ENCODE measurements at regions not wholly inside any gene's neighbourhood (a gene's known extent, or its start where the extent isn't known, plus 50 kb on each side); places are given as distances from the start of the nearest gene placed in this dataset.

DNA sequence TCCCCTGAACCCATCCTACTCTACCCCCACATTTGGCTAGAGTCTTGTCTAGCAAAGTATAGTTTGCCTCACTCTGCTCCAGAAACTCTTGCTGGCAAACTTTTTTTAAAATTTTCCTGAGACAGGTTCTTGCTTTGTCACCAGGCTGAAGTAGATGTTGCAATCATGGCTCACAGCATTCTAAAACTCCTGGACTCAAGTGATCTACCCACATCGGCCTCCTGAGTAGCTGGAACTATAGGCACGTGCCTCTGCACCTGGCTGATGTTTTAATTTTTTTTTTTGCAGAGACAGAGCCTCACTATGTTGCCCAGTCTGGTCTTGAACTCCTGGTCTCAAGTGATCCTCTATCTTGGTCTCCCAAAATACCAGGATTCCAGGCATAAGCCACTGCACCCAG, 175.8 kb upstream of the FBXL17 start:
- TF ChIP-seq CTCF (IDR thresholded peaks at IDR 0.05): no peak
- TF ChIP-seq POLR2A (IDR thresholded peaks at IDR 0.05): no peak

All from lower leg skin (tissue), 3 donors.